EL (cell line): ENCODE measurements at regions not wholly inside any gene's neighbourhood (a gene's known extent, or its start where the extent isn't known, plus 50 kb on each side); places are given as distances from the start of the nearest gene placed in this dataset.

ENCODE experiments used
- DNase-seq: peaks from one replicate; pipeline ENCODE4 v3.0.0-alpha.2; 2016

GRCh38 chr7:22622116-22622785 lies 104.7 kb upstream of the IL6 start:
- DNase-seq: no peak

GRCh38 chr7:22618528-22618927 lies 108.5 kb upstream of the IL6 start:
- no peak for DNase-seq

- DNase-seq: peak; percentile 23
These were observed 109.8 kb upstream of the IL6 start for GRCh38 chr7:22617166-22617565.

- DNase-seq: no peak
These were observed 113.5 kb upstream of the IL6 start for GRCh38 chr7:22613496-22613895.

GRCh38 chr7:22612776-22613175 lies 112.8 kb upstream of the STEAP1B start:
- no peak for DNase-seq

- no peak for DNase-seq
These were observed 111.7 kb upstream of the STEAP1B start for GRCh38 chr7:22611758-22612079.

- peak; percentile 64 for DNase-seq
These were observed 111.2 kb upstream of the STEAP1B start for GRCh38 chr7:22610951-22611757.

- DNase-seq: no peak
These were observed 110.3 kb upstream of the STEAP1B start for GRCh38 chr7:22610263-22610662.

- DNase-seq: no peak
These were observed 107.2 kb upstream of the STEAP1B start for GRCh38 chr7:22607180-22607579.

- no peak for DNase-seq
These were observed 104.3 kb upstream of the STEAP1B start for GRCh38 chr7:22604246-22604645.

GRCh38 chr7:22601812-22602565 lies 102.0 kb upstream of the STEAP1B start:
- peak; percentile 72 for DNase-seq

GRCh38 chr7:22601408-22601807 lies 101.4 kb upstream of the STEAP1B start:
- peak; percentile 38 for DNase-seq

- DNase-seq: no peak
These were observed 101.0 kb upstream of the STEAP1B start for GRCh38 chr7:22601003-22601402.

- DNase-seq: no peak
These were observed 98.4 kb upstream of the STEAP1B start for GRCh38 chr7:22598318-22598920.

GRCh38 chr7:22597844-22598243 lies 97.9 kb upstream of the STEAP1B start:
- DNase-seq: peak; percentile 85

- no peak for DNase-seq
These were observed 96.9 kb upstream of the STEAP1B start for GRCh38 chr7:22596763-22597400.

- DNase-seq: no peak
These were observed 94.0 kb upstream of the STEAP1B start for GRCh38 chr7:22594020-22594419.

- peak; percentile 61 for DNase-seq
These were observed 91.3 kb upstream of the STEAP1B start for GRCh38 chr7:22591271-22591670.

GRCh38 chr7:22589641-22590201 lies 89.7 kb upstream of the STEAP1B start:
- DNase-seq: peak; percentile 67

GRCh38 chr7:22588351-22588750 lies 88.4 kb upstream of the STEAP1B start:
- no peak for DNase-seq

GRCh38 chr7:22587322-22587721 lies 87.3 kb upstream of the STEAP1B start:
- DNase-seq: peak; percentile 31

GRCh38 chr7:22586786-22587140 lies 86.8 kb upstream of the STEAP1B start:
- DNase-seq: peak; percentile 78
